ENCODE measurements at regions not wholly inside any gene's neighbourhood (a gene's known extent, or its start where the extent isn't known, plus 50 kb on each side); places are given as distances from the start of the nearest gene placed in this dataset.

GRCh38 chr5:121489972-121490371, 361.7 kb upstream of the FTMT start:
- no peaks in the 10 kb centered on the region for H3K9me3 Mint-ChIP-seq (ENCODE audit: low read depth)
- no peaks in the 10 kb centered on the region for H3K27me3 Mint-ChIP-seq
- H3K4me1 Mint-ChIP-seq (ENCODE audit: low read depth), result no peaks in the 10 kb centered on the region
- TF ChIP-seq CTCF (IDR thresholded peaks at IDR 0.05; ENCODE audit: unreplicated experiment), result no peak
- H3K27ac Mint-ChIP-seq, result no peak overlapping the region
- no peak for DNase-seq (ENCODE audit: low spot score, unreplicated experiment)
- H3K4me3 Mint-ChIP-seq (ENCODE audit: low read depth), result no peak overlapping the region
- no peaks in the 10 kb centered on the region for H3K36me3 Mint-ChIP-seq (ENCODE audit: insufficient read depth)

DNA sequence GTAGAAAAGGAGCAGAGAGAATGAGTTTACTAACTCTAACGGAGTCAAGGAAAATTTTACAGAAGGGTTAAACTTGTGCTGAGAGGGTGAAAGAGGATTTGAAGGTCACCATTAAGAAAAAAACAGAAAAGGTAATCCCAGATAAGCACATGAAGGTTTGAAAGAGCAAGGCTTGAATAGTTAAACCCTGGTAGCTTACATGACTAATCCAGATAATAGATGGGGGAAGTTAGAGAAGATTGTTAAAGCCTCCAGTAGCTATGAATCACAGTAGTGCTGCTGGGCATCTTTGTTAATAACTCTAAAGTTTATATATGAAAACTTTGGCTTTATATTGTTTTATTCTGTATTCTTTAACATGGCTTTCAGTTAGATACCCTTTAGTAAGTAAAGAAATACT, 354.5 kb upstream of the FTMT start:
- no peak for DNase-seq (ENCODE audit: low spot score, unreplicated experiment)

GRCh38 chr5:121500310-121500709, 351.4 kb upstream of the FTMT start:
- no peak for DNase-seq (ENCODE audit: low spot score, unreplicated experiment)
- H3K27me3 Mint-ChIP-seq, result no peaks in the 10 kb centered on the region
- no peak for TF ChIP-seq CTCF (IDR thresholded peaks at IDR 0.05; ENCODE audit: unreplicated experiment)
- H3K27ac Mint-ChIP-seq, result no peak overlapping the region
- no peaks in the 10 kb centered on the region for H3K36me3 Mint-ChIP-seq (ENCODE audit: insufficient read depth)
- no peaks in the 10 kb centered on the region for H3K9me3 Mint-ChIP-seq (ENCODE audit: low read depth)
- no peak overlapping the region for H3K4me3 Mint-ChIP-seq (ENCODE audit: low read depth)
- H3K4me1 Mint-ChIP-seq (ENCODE audit: low read depth), result no peaks in the 10 kb centered on the region

More for the DNA sequence above, 354.5 kb upstream of the FTMT start:
- Mint-ChIP-seq H3K4me3 (ENCODE audit: low read depth) (no peak overlapping the region), H3K9me3 (ENCODE audit: low read depth) (no peaks in the 10 kb centered on the region), H3K27me3 (no peaks in the 10 kb centered on the region), H3K36me3 (ENCODE audit: insufficient read depth) (no peaks in the 10 kb centered on the region), H3K4me1 (ENCODE audit: low read depth) (no peaks in the 10 kb centered on the region), H3K27ac (no peak overlapping the region)
- TF ChIP-seq CTCF (IDR thresholded peaks at IDR 0.05; ENCODE audit: unreplicated experiment), result no peak

- no peaks in the 10 kb centered on the region for H3K27me3 Mint-ChIP-seq
- no peaks in the 10 kb centered on the region for H3K4me1 Mint-ChIP-seq (ENCODE audit: low read depth)
- TF ChIP-seq CTCF (IDR thresholded peaks at IDR 0.05; ENCODE audit: unreplicated experiment), result no peak
- H3K9me3 Mint-ChIP-seq (ENCODE audit: low read depth), result no peaks in the 10 kb centered on the region
- no peak for DNase-seq (ENCODE audit: low spot score, unreplicated experiment)
- no peak overlapping the region for H3K4me3 Mint-ChIP-seq (ENCODE audit: low read depth)
- no peak overlapping the region for H3K27ac Mint-ChIP-seq
- no peaks in the 10 kb centered on the region for H3K36me3 Mint-ChIP-seq (ENCODE audit: insufficient read depth)
These were observed 348.4 kb upstream of the FTMT start for GRCh38 chr5:121503111-121503840.

DNA sequence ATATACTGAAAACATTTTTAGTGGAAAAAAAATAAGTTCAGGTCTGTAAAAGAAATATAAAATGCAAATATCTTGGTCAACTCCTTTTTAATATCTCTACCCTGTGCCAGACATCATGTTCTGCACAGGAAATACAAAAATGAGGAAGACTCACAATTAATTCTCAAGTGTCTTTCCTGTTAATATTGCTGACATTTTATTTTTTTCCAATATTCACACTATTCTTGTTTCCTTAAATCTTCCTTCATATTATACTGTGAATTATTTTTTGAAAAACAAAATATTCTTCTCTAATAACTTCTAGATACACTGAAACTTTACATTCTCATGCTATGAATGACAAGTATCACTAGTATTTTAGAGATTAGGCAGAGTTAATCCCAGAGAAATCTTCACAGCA, 334.7 kb upstream of the FTMT start:
- Mint-ChIP-seq H3K27ac (no peak overlapping the region), H3K4me1 (ENCODE audit: low read depth) (no peaks in the 10 kb centered on the region), H3K4me3 (ENCODE audit: low read depth) (no peak overlapping the region), H3K36me3 (ENCODE audit: insufficient read depth) (no peaks in the 10 kb centered on the region), H3K27me3 (no peaks in the 10 kb centered on the region), H3K9me3 (ENCODE audit: low read depth) (no peaks in the 10 kb centered on the region)
- no peak for DNase-seq (ENCODE audit: low spot score, unreplicated experiment)
- TF ChIP-seq CTCF (IDR thresholded peaks at IDR 0.05; ENCODE audit: unreplicated experiment), result no peak

Measured in progenitor cell of endocrine pancreas (in vitro differentiated cells).